Esophagus muscularis mucosa (tissue), 4 donors: ENCODE measurements at regions not wholly inside any gene's neighbourhood (a gene's known extent, or its start where the extent isn't known, plus 50 kb on each side); places are given as distances from the start of the nearest gene placed in this dataset.

ENCODE experiments used
- DNase-seq: peaks from one replicate; pipeline ENCODE4 v3.0.0-alpha.2; 2017; ENCODE audit errors: extremely low spot score
- H3K27ac ChIP-seq, 4 donors: fragments of 200-600 bp; sonication (generic); replicated peaks in 1 of 4; 1 replicate in 3 of 4; 2 replicates in 1 of 4; pipeline ENCODE4 v1.5.1; 2016 to 2019; ENCODE audit warnings: mild to moderate bottlenecking in 1 of 4
- H3K27me3 ChIP-seq, 4 donors: fragments of 200-600 bp; sonication (generic); one replicate each; pipeline versions ENCODE4 v1.5.1 to v1.6.0; 2016 to 2019
- H3K36me3 ChIP-seq, 4 donors: fragments of 200-600 bp; sonication (generic); one replicate each; pipeline ENCODE4 v1.5.1; 2016 to 2019
- H3K4me1 ChIP-seq, 4 donors: fragments of 200-600 bp; sonication (generic); one replicate each; pipeline ENCODE4 v1.5.1; 2016 to 2019
- H3K4me3 ChIP-seq, 4 donors: fragments of 200-600 bp; sonication (generic); 1 replicate in 2 of 4; 2 replicates in 2 of 4; pipeline ENCODE4 v1.5.1; 2016 to 2019; ENCODE audit warnings: mild to moderate bottlenecking in 4 of 4, moderate library complexity in 1 of 4
- H3K9me3 ChIP-seq, 4 donors: fragments of 200-600 bp; sonication (generic); 1 replicate in 3 of 4; 2 replicates in 1 of 4; pipeline ENCODE4 v1.5.1; 2016 to 2019
- CTCF ChIP-seq, 3 experiments: fragments of 200-600 bp in 2 of 3; fragments of 450-650 bp in 1 of 3; sonication (generic) in 2 of 3; IDR thresholded peaks; one replicate each; pipeline ENCODE4 v1.5.1; 2017 to 2019; ENCODE audit warnings: antibody characterized with exemption in 3 of 3, mild to moderate bottlenecking in 2 of 3, moderate library complexity in 1 of 3
- EP300 ChIP-seq: sonication (generic); formaldehyde crosslinking; IDR thresholded peaks from one replicate; pipeline ENCODE4 v1.6.1; 2017; ENCODE audit warnings: antibody characterized with exemption
- POLR2A ChIP-seq: fragments of 450-650 bp; IDR thresholded peaks from one replicate; pipeline ENCODE4 v1.6.1; 2017; ENCODE audit warnings: antibody characterized with exemption, moderate library complexity, mild to moderate bottlenecking, low read depth
- POLR2AphosphoS5 ChIP-seq, 2 donors: sonication (generic); formaldehyde crosslinking; IDR thresholded peaks; one replicate each; pipeline ENCODE4 v1.6.1; 2017; ENCODE audit warnings: antibody characterized with exemption in 2 of 2
- WGBS: methylation state at CpG from one replicate; pipeline ENCODE4 v1.1.5; 2018; 5-methylcytosine and 5-hydroxymethylcytosine counted together
- intact Hi-C: fragments of 100-400 bp; cut with DNase I; formaldehyde crosslinking; loops from one replicate; pipeline ENCODE4 v1.15.1; 2023

DNA sequence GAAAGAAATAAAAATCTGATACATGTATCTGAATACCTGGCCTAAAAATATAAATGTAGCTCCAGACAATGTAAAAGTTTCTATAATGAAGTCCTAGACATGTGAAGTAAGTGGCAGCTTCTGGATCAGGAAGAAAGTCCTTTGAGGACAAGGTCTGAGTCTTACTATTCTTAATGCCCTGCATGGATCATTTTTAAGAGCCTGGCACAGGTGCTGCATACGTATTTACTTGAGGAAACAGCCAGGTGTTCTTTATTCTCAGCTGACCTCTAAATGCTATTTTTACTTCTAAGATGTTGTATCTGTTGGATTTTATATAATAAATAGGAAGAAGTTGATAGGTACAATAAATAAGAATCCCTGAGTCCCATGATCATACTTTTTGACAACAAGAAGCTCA, 750.0 kb upstream of the LUZP2 start:
- intact Hi-C loops = no loop called here
- no peak for DNase-seq
- Histone ChIP-seq H3K9me3 (no peaks in the 10 kb centered on the region), H3K27ac (no peak overlapping the region), H3K36me3 (no peaks in the 10 kb centered on the region), H3K4me1 (no peaks in the 10 kb centered on the region), H3K4me3 (no peak overlapping the region), H3K27me3 (no peaks in the 10 kb centered on the region)
- no peak for TF ChIP-seq POLR2A
- no peak for TF ChIP-seq CTCF (IDR thresholded peaks at IDR 0.05)
- no peak for TF ChIP-seq POLR2AphosphoS5 (IDR thresholded peaks at IDR 0.05)
- TF ChIP-seq EP300 = no peak
- WGBS = 73% methylated on average over 1 of the region's 1 CpG

DNA sequence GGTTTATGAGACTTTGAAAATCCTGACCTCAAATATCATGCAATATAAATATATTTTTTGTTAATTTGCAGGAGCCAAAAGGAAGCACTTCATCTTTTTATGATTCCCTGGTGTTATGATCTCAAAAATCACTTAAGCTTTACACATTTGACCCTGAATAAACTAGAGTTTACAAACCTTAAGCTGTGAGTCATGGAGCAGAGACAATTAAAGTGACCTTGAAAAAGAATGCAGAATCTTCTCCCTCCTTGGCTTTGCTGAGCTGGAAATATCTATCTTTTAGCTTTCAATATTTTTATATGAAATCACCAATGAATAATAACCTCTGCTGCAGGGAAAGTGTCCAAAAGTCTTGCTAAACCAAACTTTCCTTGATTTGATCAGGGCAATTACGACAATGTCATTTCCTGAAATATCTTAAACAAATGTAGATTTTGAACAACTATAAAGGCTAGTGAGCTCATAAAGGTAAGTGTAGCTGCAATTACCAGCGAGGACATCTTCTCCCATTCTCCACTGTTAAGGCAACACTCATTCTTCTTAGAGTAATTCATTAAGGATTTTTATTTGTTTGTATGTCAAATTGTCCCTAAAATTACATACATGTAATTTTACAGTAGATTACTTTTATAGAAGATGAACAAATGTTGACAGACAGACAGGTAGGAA, 747.0 kb upstream of the LUZP2 start:
- no peaks in the 10 kb centered on the region for H3K36me3 ChIP-seq
- no peak for DNase-seq
- whole genome bisulfite sequencing = 73% methylated on average over 2 of the region's 2 CpGs
- H3K27ac ChIP-seq = no peak overlapping the region
- H3K9me3 ChIP-seq = no peaks in the 10 kb centered on the region
- no peak for TF ChIP-seq POLR2A
- TF ChIP-seq CTCF (IDR thresholded peaks at IDR 0.05) = no peak
- TF ChIP-seq EP300 = no peak
- no peak for TF ChIP-seq POLR2AphosphoS5 (IDR thresholded peaks at IDR 0.05)
- H3K4me3 ChIP-seq = no peak overlapping the region
- no peaks in the 10 kb centered on the region for H3K27me3 ChIP-seq
- H3K4me1 ChIP-seq = no peaks in the 10 kb centered on the region
- intact Hi-C loops = no loop called here

GRCh38 chr11:23751280-23751679, 745.6 kb upstream of the LUZP2 start:
- TF ChIP-seq EP300 (no peak), POLR2A (no peak), POLR2AphosphoS5 (IDR thresholded peaks at IDR 0.05) (no peak), CTCF (IDR thresholded peaks at IDR 0.05) (no peak)
- 82% methylated on average over 2 of the region's 2 CpGs for WGBS
- no peaks in the 10 kb centered on the region for H3K4me1 ChIP-seq
- H3K36me3 ChIP-seq = no peaks in the 10 kb centered on the region
- no peak for DNase-seq
- no peak overlapping the region for H3K4me3 ChIP-seq
- intact Hi-C loops = no loop called here
- no peaks in the 10 kb centered on the region for H3K27me3 ChIP-seq
- no peak overlapping the region for H3K27ac ChIP-seq
- no peaks in the 10 kb centered on the region for H3K9me3 ChIP-seq

- DNase-seq = no peak
- TF ChIP-seq POLR2AphosphoS5 (IDR thresholded peaks at IDR 0.05) = no peak
- Histone ChIP-seq H3K4me3 (no peak overlapping the region), H3K9me3 (no peaks in the 10 kb centered on the region), H3K36me3 (no peaks in the 10 kb centered on the region), H3K27me3 (no peaks in the 10 kb centered on the region), H3K27ac (no peak overlapping the region), H3K4me1 (no peaks in the 10 kb centered on the region)
- intact Hi-C loops = no loop called here
- 90% methylated on average over 2 of the region's 2 CpGs for WGBS
Measured at GRCh38 chr11:23755076-23755475, 741.8 kb upstream of the LUZP2 start.

- no peak for TF ChIP-seq POLR2AphosphoS5 (IDR thresholded peaks at IDR 0.05)
- no peak for TF ChIP-seq POLR2A
- no peak for TF ChIP-seq CTCF (IDR thresholded peaks at IDR 0.05)
- TF ChIP-seq EP300 = no peak
- Histone ChIP-seq H3K4me1 (no peaks in the 10 kb centered on the region), H3K4me3 (no peak overlapping the region), H3K36me3 (no peaks in the 10 kb centered on the region), H3K27ac (no peak overlapping the region), H3K9me3 (no peaks in the 10 kb centered on the region), H3K27me3 (no peaks in the 10 kb centered on the region)
- no peak for DNase-seq
- intact Hi-C loops = no loop called here
- WGBS = 81% methylated on average over 2 of the region's 2 CpGs
Measured at GRCh38 chr11:23755769-23756168, 741.1 kb upstream of the LUZP2 start.
